HCT116 (cell line): ENCODE measurements at regions not wholly inside any gene's neighbourhood (a gene's known extent, or its start where the extent isn't known, plus 50 kb on each side); places are given as distances from the start of the nearest gene placed in this dataset.

ENCODE experiments used
- ATAC-seq: fragments of 200-7000 bp; cut with Tn5 transposase; 2 replicates; pipeline ENCODE4 v1.9.1; 2020; ENCODE audit warnings: mild to moderate bottlenecking, moderate library complexity
- BruUV-seq: library from RNA; stranded (reverse); fragments of 400-500 nt; replicated peaks from 2 replicates; lab custom pipeline; 2021; lab: Mats Ljungman, UMichigan
- CTCF ChIA-PET: fragments of 300-600 bp; sonication (Branson Sonifier 250); formaldehyde crosslinking; loops from one replicate; lab custom pipeline; 2021; ENCODE audit warnings: antibody characterized with exemption; lab: Charles Lee
- POLR2A ChIA-PET: fragments of 300-600, 350-600 bp; sonication (Branson Sonifier 250); formaldehyde crosslinking; loops from one replicate; lab custom pipeline; 2021; ENCODE audit warnings: antibody characterized with exemption; lab: Charles Lee
- RAD21 ChIA-PET, 2 experiments: fragments of 300-600 bp; sonication (Branson Sonifier 250); formaldehyde crosslinking; loops; one replicate each; lab custom pipeline; 2023; ENCODE audit warnings: low total read pairs in 2 of 2; ENCODE audit not compliant: uncharacterized antibody in 2 of 2, unreplicated experiment in 2 of 2, low non-redundant PET in 1 of 2; lab: Charles Lee
- DNase-seq: peaks from one replicate; pipeline ENCODE4 v3.0.0-alpha.2; 2010; ENCODE audit warnings: low read depth, low spot score
- H2AFZ ChIP-seq: fragments of 200-600 bp; shearing (Covaris generic), sonication (generic); 2 replicates; pipeline ENCODE4 v1.6.1; 2017; ENCODE audit warnings: low read depth, mixed run types, mixed read lengths, antibody characterized with exemption, low read length; ENCODE audit not compliant: poor library complexity, severe bottlenecking
- H3K27ac ChIP-seq: 2 replicates; pipeline ENCODE4 v1.5.1; 2012; ENCODE audit warnings: low read depth, low read length
- H3K27me3 ChIP-seq: fragments of 200-600 bp; sonication (generic); 2 replicates; pipeline ENCODE4 v1.6.1; 2016; ENCODE audit warnings: mixed run types, low read length, mixed read lengths; ENCODE audit not compliant: insufficient read depth
- H3K36me3 ChIP-seq, 2 experiments: fragments of 200-500 bp in 1 of 2; fragments of 200-600 bp in 1 of 2; sonication (Bioruptor generic) in 1 of 2; sonication (generic) in 1 of 2; 2 replicates each; pipeline versions ENCODE4 v1.5.1 to v1.6.1; 2014 to 2016; ENCODE audit warnings: low read length in 2 of 2, inconsistent platforms in 1 of 2, mixed read lengths in 1 of 2, mixed run types in 1 of 2; ENCODE audit not compliant: insufficient read depth in 2 of 2, control insufficient read depth in 1 of 2
- H3K4me1 ChIP-seq, 2 experiments: fragments of 200-600 bp in 1 of 2; sonication (generic) in 1 of 2; 2 replicates each; pipeline versions ENCODE4 v1.5.1 to v1.6.1; 2012 to 2017; ENCODE audit warnings: low read length in 2 of 2, inconsistent platforms in 1 of 2, mild to moderate bottlenecking in 1 of 2, mixed read lengths in 1 of 2, mixed run types in 1 of 2, moderate library complexity in 1 of 2; ENCODE audit not compliant: insufficient read depth in 2 of 2, control insufficient read depth in 1 of 2
- H3K4me2 ChIP-seq: fragments of 200-600 bp; sonication (generic); 2 replicates; pipeline ENCODE4 v1.6.1; 2017; ENCODE audit warnings: mixed run types, low read length, mixed read lengths
- H3K4me3 ChIP-seq, 2 experiments: fragments of 200-600 bp in 1 of 2; sonication (generic) in 1 of 2; replicated peaks in 1 of 2; 2 replicates each; pipeline ENCODE4 v1.5.1; 2011 to 2016; ENCODE audit warnings: low read length in 2 of 2, control low read depth in 1 of 2, low read depth in 1 of 2, mild to moderate bottlenecking in 1 of 2, mixed read lengths in 1 of 2, mixed run types in 1 of 2
- H3K79me2 ChIP-seq: fragments of 200-600 bp; sonication (generic); 2 replicates; pipeline ENCODE4 v1.6.1; 2017; ENCODE audit warnings: mild to moderate bottlenecking, mixed run types, low read length, moderate library complexity, mixed read lengths; ENCODE audit not compliant: insufficient read depth
- H3K9ac ChIP-seq: fragments of 200-600 bp; sonication (generic); 2 replicates; pipeline ENCODE4 v1.6.1; 2016; ENCODE audit warnings: low read length, mixed read lengths
- H3K9me2 ChIP-seq: fragments of 200-600 bp; sonication (generic), shearing (Covaris generic); 2 replicates; pipeline ENCODE4 v1.6.1; 2017; ENCODE audit warnings: mixed run types, mild to moderate bottlenecking, moderate library complexity; ENCODE audit not compliant: insufficient read depth
- H3K9me3 ChIP-seq, 2 experiments: fragments of 200-500 bp in 1 of 2; fragments of 200-600 bp in 1 of 2; sonication (Bioruptor generic) in 1 of 2; sonication (generic) in 1 of 2; 2 replicates each; pipeline ENCODE4 v1.6.1; 2014 to 2017; ENCODE audit warnings: low read length in 2 of 2, mixed read lengths in 2 of 2, inconsistent platforms in 1 of 2, low read depth in 1 of 2, mild to moderate bottlenecking in 1 of 2, mixed run types in 1 of 2, moderate library complexity in 1 of 2; ENCODE audit not compliant: control insufficient read depth in 1 of 2, insufficient read depth in 1 of 2
- H4K20me1 ChIP-seq: fragments of 200-600 bp; sonication (generic), shearing (Covaris generic); 2 replicates; pipeline ENCODE4 v1.6.1; 2017; ENCODE audit warnings: mixed run types, mild to moderate bottlenecking, moderate library complexity; ENCODE audit not compliant: insufficient read depth
- ATF3 ChIP-seq: IDR thresholded peaks from 2 replicates; pipeline ENCODE4 v1.6.1; 2012
- CBX3 ChIP-seq: IDR thresholded peaks from 2 replicates; pipeline ENCODE4 v1.6.1; 2012; ENCODE audit warnings: low read depth
- CEBPB ChIP-seq: IDR thresholded peaks from 2 replicates; pipeline ENCODE4 v1.6.1; 2012; ENCODE audit warnings: low read depth
- EZH2 ChIP-seq: fragments of 200-600 bp; sonication (generic); IDR thresholded peaks from 2 replicates; pipeline ENCODE4 v1.6.1; 2017; ENCODE audit warnings: antibody characterized with exemption, mixed run types
- JUND ChIP-seq: IDR thresholded peaks from 2 replicates; pipeline ENCODE4 v1.6.1; 2012
- SP1 ChIP-seq: IDR thresholded peaks from 2 replicates; pipeline ENCODE4 v1.6.1; 2012; ENCODE audit warnings: low read depth
- intact Hi-C: fragments of 100-400 bp; cut with micrococcal nuclease; formaldehyde crosslinking; loops from 2 replicates; pipeline ENCODE4 v1.10.0; 2022
- TF ChIP-seq, protein P1 (sequence below): IDR thresholded peaks from 2 replicates; pipeline ENCODE4 v1.6.1; 2012; ENCODE audit warnings: low read depth
- TF ChIP-seq, protein P2 (sequence below), 3 experiments: fragments of 200-600 bp in 1 of 3; sonication (generic) in 1 of 3; IDR thresholded peaks in 2 of 3; conservative IDR thresholded peaks in 1 of 3; 2 replicates each; pipeline ENCODE4 v1.5.1; 2012 to 2017; ENCODE audit warnings: low read depth in 2 of 3, low read length in 2 of 3, antibody characterized with exemption in 1 of 3, borderline replicate concordance in 1 of 3, control low read depth in 1 of 3, mild to moderate bottlenecking in 1 of 3, mixed read lengths in 1 of 3, mixed run types in 1 of 3, moderate library complexity in 1 of 3; ENCODE audit not compliant: insufficient read depth in 1 of 3
- TF ChIP-seq, protein P3 (sequence below): IDR thresholded peaks from 2 replicates; pipeline ENCODE4 v1.6.1; 2011; ENCODE audit warnings: mild to moderate bottlenecking, low read length, moderate library complexity; ENCODE audit not compliant: insufficient replicate concordance; ENCODE audit errors: extremely low read depth

- Histone ChIP-seq H3K27ac (no peak overlapping the region), H3K9me2 (no peaks in the 10 kb centered on the region)
Measured at GRCh38 chr2:226312155-226312554, 487.5 kb downstream of the IRS1 start.

GRCh38 chr2:226310146-226310545, 489.5 kb downstream of the IRS1 start:
- no peak overlapping the region for H3K4me2 ChIP-seq
- H3K9me3 ChIP-seq = no peaks in the 10 kb centered on the region
- no peaks in the 10 kb centered on the region for H4K20me1 ChIP-seq
- H3K79me2 ChIP-seq = no peaks in the 10 kb centered on the region
- intact Hi-C loops = no loop called here
- H3K27me3 ChIP-seq = no peaks in the 10 kb centered on the region
- no peak for DNase-seq
- BruUV-seq = no TSS peak
- no peak overlapping the region for H2AFZ ChIP-seq
- ChIA-PET POLR2A (no interaction called here), RAD21 (no interaction called here), CTCF (no interaction called here)
- H3K9me2 ChIP-seq = no peaks in the 10 kb centered on the region
- no peak overlapping the region for H3K4me3 ChIP-seq
- H3K9ac ChIP-seq = no peak overlapping the region
- no peak for ATAC-seq
- peaks cover 3% of the 10 kb centered on the region in 2 experiments; a peak in 2 of 4 replicates for H3K4me1 ChIP-seq
- no peaks in the 10 kb centered on the region for H3K36me3 ChIP-seq
- H3K27ac ChIP-seq = no peak overlapping the region
- TF ChIP-seq CBX3 = no peak
- no peak for TF ChIP-seq JUND
- TF ChIP-seq ATF3 = no peak
- no peak for TF ChIP-seq SP1
- TF ChIP-seq CEBPB = no peak
- TF ChIP-seq, protein P1, sequence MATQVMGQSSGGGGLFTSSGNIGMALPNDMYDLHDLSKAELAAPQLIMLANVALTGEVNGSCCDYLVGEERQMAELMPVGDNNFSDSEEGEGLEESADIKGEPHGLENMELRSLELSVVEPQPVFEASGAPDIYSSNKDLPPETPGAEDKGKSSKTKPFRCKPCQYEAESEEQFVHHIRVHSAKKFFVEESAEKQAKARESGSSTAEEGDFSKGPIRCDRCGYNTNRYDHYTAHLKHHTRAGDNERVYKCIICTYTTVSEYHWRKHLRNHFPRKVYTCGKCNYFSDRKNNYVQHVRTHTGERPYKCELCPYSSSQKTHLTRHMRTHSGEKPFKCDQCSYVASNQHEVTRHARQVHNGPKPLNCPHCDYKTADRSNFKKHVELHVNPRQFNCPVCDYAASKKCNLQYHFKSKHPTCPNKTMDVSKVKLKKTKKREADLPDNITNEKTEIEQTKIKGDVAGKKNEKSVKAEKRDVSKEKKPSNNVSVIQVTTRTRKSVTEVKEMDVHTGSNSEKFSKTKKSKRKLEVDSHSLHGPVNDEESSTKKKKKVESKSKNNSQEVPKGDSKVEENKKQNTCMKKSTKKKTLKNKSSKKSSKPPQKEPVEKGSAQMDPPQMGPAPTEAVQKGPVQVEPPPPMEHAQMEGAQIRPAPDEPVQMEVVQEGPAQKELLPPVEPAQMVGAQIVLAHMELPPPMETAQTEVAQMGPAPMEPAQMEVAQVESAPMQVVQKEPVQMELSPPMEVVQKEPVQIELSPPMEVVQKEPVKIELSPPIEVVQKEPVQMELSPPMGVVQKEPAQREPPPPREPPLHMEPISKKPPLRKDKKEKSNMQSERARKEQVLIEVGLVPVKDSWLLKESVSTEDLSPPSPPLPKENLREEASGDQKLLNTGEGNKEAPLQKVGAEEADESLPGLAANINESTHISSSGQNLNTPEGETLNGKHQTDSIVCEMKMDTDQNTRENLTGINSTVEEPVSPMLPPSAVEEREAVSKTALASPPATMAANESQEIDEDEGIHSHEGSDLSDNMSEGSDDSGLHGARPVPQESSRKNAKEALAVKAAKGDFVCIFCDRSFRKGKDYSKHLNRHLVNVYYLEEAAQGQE = no peak
- TF ChIP-seq, protein P2, sequence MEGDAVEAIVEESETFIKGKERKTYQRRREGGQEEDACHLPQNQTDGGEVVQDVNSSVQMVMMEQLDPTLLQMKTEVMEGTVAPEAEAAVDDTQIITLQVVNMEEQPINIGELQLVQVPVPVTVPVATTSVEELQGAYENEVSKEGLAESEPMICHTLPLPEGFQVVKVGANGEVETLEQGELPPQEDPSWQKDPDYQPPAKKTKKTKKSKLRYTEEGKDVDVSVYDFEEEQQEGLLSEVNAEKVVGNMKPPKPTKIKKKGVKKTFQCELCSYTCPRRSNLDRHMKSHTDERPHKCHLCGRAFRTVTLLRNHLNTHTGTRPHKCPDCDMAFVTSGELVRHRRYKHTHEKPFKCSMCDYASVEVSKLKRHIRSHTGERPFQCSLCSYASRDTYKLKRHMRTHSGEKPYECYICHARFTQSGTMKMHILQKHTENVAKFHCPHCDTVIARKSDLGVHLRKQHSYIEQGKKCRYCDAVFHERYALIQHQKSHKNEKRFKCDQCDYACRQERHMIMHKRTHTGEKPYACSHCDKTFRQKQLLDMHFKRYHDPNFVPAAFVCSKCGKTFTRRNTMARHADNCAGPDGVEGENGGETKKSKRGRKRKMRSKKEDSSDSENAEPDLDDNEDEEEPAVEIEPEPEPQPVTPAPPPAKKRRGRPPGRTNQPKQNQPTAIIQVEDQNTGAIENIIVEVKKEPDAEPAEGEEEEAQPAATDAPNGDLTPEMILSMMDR (IDR thresholded peaks at IDR 0.05 in 2 of 3, conservative IDR thresholded peaks at IDR 0.05 in 1 of 3; ENCODE audit: borderline replicate concordance in 1 of 3, insufficient read depth in 1 of 3, low read depth in 2 of 3, low read length in 2 of 3) = no peak
- TF ChIP-seq EZH2 = no peak

More at GRCh38 chr2:226312155-226312554, 487.5 kb downstream of the IRS1 start:
- ChIA-PET CTCF (no interaction called here), RAD21 (no interaction called here), POLR2A (no interaction called here)
- Histone ChIP-seq H3K27me3 (no peaks in the 10 kb centered on the region), H3K4me1 (peaks cover 2 to 6% of the 10 kb centered on the region in 2 experiments; a peak in 2 of 4 replicates), H3K9me3 (no peaks in the 10 kb centered on the region), H3K9ac (no peak overlapping the region), H3K4me2 (no peak overlapping the region), H3K4me3 (no peak overlapping the region), H2AFZ (no peak overlapping the region), H4K20me1 (no peaks in the 10 kb centered on the region), H3K36me3 (no peaks in the 10 kb centered on the region), H3K79me2 (no peaks in the 10 kb centered on the region)
- no TSS peak for BruUV-seq
- no peak for DNase-seq
- TF ChIP-seq, protein P3, sequence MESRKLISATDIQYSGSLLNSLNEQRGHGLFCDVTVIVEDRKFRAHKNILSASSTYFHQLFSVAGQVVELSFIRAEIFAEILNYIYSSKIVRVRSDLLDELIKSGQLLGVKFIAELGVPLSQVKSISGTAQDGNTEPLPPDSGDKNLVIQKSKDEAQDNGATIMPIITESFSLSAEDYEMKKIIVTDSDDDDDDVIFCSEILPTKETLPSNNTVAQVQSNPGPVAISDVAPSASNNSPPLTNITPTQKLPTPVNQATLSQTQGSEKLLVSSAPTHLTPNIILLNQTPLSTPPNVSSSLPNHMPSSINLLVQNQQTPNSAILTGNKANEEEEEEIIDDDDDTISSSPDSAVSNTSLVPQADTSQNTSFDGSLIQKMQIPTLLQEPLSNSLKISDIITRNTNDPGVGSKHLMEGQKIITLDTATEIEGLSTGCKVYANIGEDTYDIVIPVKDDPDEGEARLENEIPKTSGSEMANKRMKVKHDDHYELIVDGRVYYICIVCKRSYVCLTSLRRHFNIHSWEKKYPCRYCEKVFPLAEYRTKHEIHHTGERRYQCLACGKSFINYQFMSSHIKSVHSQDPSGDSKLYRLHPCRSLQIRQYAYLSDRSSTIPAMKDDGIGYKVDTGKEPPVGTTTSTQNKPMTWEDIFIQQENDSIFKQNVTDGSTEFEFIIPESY = no peak
- TF ChIP-seq ATF3 = no peak
- ATAC-seq = no peak
- intact Hi-C loops = no loop called here
